Kidney (tissue), 13 donors: ENCODE measurements at regions not wholly inside any gene's neighbourhood (a gene's known extent, or its start where the extent isn't known, plus 50 kb on each side); places are given as distances from the start of the nearest gene placed in this dataset.

Experiments
- DNase-seq, 5 donors: peaks; one replicate each; pipeline ENCODE4 v3.0.0-alpha.2; 2013 to 2020
- FAIRE-seq: peaks from 2 replicates; lab custom pipeline; 2012; peaks lifted over from hg19 to GRCh38; lab: Jason Lieb, UNC
- H3K27ac ChIP-seq, 2 donors: one replicate each; pipeline ENCODE4 v1.7.0; 2013; ENCODE audit warnings: low read depth in 2 of 2, low read length in 2 of 2, inconsistent platforms in 1 of 2
- H3K27me3 ChIP-seq: one replicate; pipeline ENCODE4 v1.7.1; 2013; ENCODE audit warnings: low read length, inconsistent platforms; ENCODE audit not compliant: control insufficient read depth, insufficient read depth
- H3K36me3 ChIP-seq, 3 donors: one replicate each; pipeline versions ENCODE4 v1.7.0 to v1.7.1; 2013; ENCODE audit warnings: low read length in 3 of 3, control low read depth in 1 of 3, inconsistent platforms in 1 of 3; ENCODE audit not compliant: insufficient read depth in 3 of 3, control insufficient read depth in 2 of 3
- H3K4me1 ChIP-seq, 3 donors: one replicate each; pipeline versions ENCODE4 v1.7.0 to v1.7.1; 2013; ENCODE audit warnings: low read length in 3 of 3, inconsistent platforms in 1 of 3, low read depth in 1 of 3; ENCODE audit not compliant: control insufficient read depth in 2 of 3, insufficient read depth in 2 of 3
- H3K4me3 ChIP-seq, 3 donors: one replicate each; pipeline versions ENCODE4 v1.7.0 to v1.8.1; 2013; ENCODE audit warnings: low read length in 3 of 3, control low read depth in 1 of 3, inconsistent platforms in 1 of 3
- H3K9ac ChIP-seq, 3 donors: one replicate each; pipeline versions ENCODE4 v1.7.0 to v1.7.1; 2013; ENCODE audit warnings: low read length in 3 of 3, control low read depth in 1 of 3, inconsistent platforms in 1 of 3
- H3K9me3 ChIP-seq, 3 donors: one replicate each; pipeline versions ENCODE4 v1.7.0 to v1.7.1; 2013; ENCODE audit warnings: low read length in 3 of 3, control low read depth in 1 of 3, inconsistent platforms in 1 of 3; ENCODE audit not compliant: control insufficient read depth in 2 of 3, insufficient read depth in 1 of 3
- intact Hi-C: fragments of 100-400 bp; cut with DNase I; formaldehyde crosslinking; loops from one replicate; pipeline ENCODE4 v1.11.1; 2022
- TF ChIP-seq, protein P1 (sequence below): IDR thresholded peaks from 3 replicates; pipeline ENCODE4 v1.5.1; 2012; ENCODE audit warnings: mild to moderate bottlenecking, moderate library complexity, borderline replicate concordance; ENCODE audit not compliant: insufficient read depth; ENCODE audit errors: extremely low read depth
- donor health status: control.
- donor health status: control.
- donor health status: control.
- donor health status: control.
- donor health status: control.
- donor health status: DM: yes; HTN: yes; CAD: no.
- donor health status: Normal renal cell carcinoma (clear cell type).

DNA sequence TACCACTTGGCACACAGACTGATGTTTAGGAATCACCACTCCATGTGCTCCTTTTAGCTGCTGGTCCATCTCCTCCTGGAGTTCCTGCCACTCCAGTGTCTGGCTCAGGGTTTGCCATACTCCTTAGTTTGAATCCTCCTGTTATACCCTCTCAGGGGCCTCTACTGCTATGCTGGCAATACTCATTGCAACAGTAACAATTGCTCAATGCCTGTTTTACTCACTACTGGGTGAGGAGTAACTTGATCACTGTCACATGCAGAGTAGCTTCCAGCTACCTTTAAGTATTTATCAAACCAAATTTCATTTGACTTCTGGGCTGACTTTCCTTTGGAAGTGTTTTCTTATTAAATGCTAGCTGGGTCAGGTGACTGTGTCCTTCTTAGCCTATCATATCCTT, 107.2 kb upstream of the WLS start:
- H3K9ac ChIP-seq: no peak overlapping the region
- DNase-seq: no peak
- no peaks in the 10 kb centered on the region for H3K36me3 ChIP-seq
- H3K27me3 ChIP-seq: no peaks in the 10 kb centered on the region
- H3K27ac ChIP-seq: no peak overlapping the region
- peaks cover 0 to 3% (median 0%) of the 10 kb centered on the region in 3 donors for H3K4me1 ChIP-seq
- intact Hi-C loops: no loop called here
- TF ChIP-seq, protein P1, sequence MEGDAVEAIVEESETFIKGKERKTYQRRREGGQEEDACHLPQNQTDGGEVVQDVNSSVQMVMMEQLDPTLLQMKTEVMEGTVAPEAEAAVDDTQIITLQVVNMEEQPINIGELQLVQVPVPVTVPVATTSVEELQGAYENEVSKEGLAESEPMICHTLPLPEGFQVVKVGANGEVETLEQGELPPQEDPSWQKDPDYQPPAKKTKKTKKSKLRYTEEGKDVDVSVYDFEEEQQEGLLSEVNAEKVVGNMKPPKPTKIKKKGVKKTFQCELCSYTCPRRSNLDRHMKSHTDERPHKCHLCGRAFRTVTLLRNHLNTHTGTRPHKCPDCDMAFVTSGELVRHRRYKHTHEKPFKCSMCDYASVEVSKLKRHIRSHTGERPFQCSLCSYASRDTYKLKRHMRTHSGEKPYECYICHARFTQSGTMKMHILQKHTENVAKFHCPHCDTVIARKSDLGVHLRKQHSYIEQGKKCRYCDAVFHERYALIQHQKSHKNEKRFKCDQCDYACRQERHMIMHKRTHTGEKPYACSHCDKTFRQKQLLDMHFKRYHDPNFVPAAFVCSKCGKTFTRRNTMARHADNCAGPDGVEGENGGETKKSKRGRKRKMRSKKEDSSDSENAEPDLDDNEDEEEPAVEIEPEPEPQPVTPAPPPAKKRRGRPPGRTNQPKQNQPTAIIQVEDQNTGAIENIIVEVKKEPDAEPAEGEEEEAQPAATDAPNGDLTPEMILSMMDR: no peak
- no peaks in the 10 kb centered on the region for H3K9me3 ChIP-seq
- no peak overlapping the region for H3K4me3 ChIP-seq
- no peak for FAIRE-seq

DNA sequence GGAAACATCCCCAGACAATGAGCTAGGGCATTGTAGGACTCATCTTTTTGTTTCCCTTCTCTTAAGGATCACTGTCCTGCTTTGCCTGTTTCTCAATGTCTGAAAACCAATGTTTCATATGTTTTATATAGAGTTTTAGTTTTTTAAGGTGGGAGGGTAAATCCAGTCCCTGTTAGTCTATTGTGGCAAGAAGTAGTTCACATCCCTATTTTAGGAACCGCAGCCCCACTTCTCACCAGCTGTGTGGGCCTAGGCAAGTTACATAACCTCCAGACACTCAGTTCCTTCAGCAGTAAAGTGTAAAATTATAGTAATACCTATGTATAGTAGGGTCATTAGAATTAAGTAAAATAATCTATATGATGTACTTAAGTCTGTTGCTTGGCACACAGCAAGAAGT, 105.8 kb upstream of the WLS start:
- Histone ChIP-seq H3K36me3 (no peaks in the 10 kb centered on the region), H3K4me3 (no peak overlapping the region), H3K9ac (no peak overlapping the region), H3K27me3 (no peaks in the 10 kb centered on the region), H3K27ac (no peak overlapping the region), H3K9me3 (no peaks in the 10 kb centered on the region), H3K4me1 (peaks cover 0 to 3% (median 0%) of the 10 kb centered on the region in 3 donors)
- DNase-seq (no peak), FAIRE-seq (no peak)
- intact Hi-C loops: no loop called here
- TF ChIP-seq, protein P1: no peak

- Histone ChIP-seq H3K36me3 (no peaks in the 10 kb centered on the region), H3K27ac (no peak overlapping the region), H3K9me3 (no peaks in the 10 kb centered on the region), H3K9ac (no peak overlapping the region), H3K27me3 (no peaks in the 10 kb centered on the region), H3K4me3 (no peak overlapping the region), H3K4me1 (no peaks in the 10 kb centered on the region)
- intact Hi-C loops: no loop called here
- TF ChIP-seq, protein P1: no peak
- FAIRE-seq (no peak), DNase-seq (no peak)
These were observed 99.7 kb upstream of the WLS start for GRCh38 chr1:68332041-68332440.

- no peak overlapping the region for H3K27ac ChIP-seq
- H3K27me3 ChIP-seq: no peaks in the 10 kb centered on the region
- intact Hi-C loops: no loop called here
- DNase-seq: no peak
- H3K4me1 ChIP-seq: no peaks in the 10 kb centered on the region
- FAIRE-seq: no peak
- no peak overlapping the region for H3K4me3 ChIP-seq
- TF ChIP-seq, protein P1: no peak
- no peaks in the 10 kb centered on the region for H3K9me3 ChIP-seq
- H3K36me3 ChIP-seq: no peaks in the 10 kb centered on the region
- no peak overlapping the region for H3K9ac ChIP-seq
These were observed 99.0 kb upstream of the WLS start for GRCh38 chr1:68331117-68331865.
